GM19043 (cell line): ENCODE measurements at regions not wholly inside any gene's neighbourhood (a gene's known extent, or its start where the extent isn't known, plus 50 kb on each side); places are given as distances from the start of the nearest gene placed in this dataset.

Source experiments
- ATAC-seq: cut with Tn5 transposase; IDR thresholded peaks from one replicate; pipeline ENCODE4 v1.9.1; 2021; ENCODE audit warnings: low read depth; ENCODE audit not compliant: unreplicated experiment

GRCh38 chr19:30227661-30228112 lies 144.5 kb upstream of the ZNF536 start:
- no peak for ATAC-seq

GRCh38 chr19:30228113-30228834 lies 143.9 kb upstream of the ZNF536 start:
- ATAC-seq: no peak

GRCh38 chr19:30228835-30229524 lies 143.2 kb upstream of the ZNF536 start:
- ATAC-seq: no peak

- no peak for ATAC-seq
Measured at GRCh38 chr19:30229525-30230174, 142.5 kb upstream of the ZNF536 start.

- no peak for ATAC-seq
Measured at GRCh38 chr19:30231408-30232318, 140.5 kb upstream of the ZNF536 start.

GRCh38 chr19:30233375-30233774 lies 138.8 kb upstream of the ZNF536 start:
- no peak for ATAC-seq

GRCh38 chr19:30235946-30236345 lies 136.2 kb upstream of the ZNF536 start:
- no peak for ATAC-seq

- no peak for ATAC-seq
Measured at GRCh38 chr19:30236587-30236986, 135.6 kb upstream of the ZNF536 start.

GRCh38 chr19:30237140-30237539 lies 135.0 kb upstream of the ZNF536 start:
- ATAC-seq: no peak

GRCh38 chr19:30240904-30241695 lies 131.1 kb upstream of the ZNF536 start:
- ATAC-seq: no peak

- ATAC-seq: no peak
Measured at GRCh38 chr19:30244533-30244932, 127.7 kb upstream of the ZNF536 start.

GRCh38 chr19:30245401-30246039 lies 126.7 kb upstream of the ZNF536 start:
- no peak for ATAC-seq

- no peak for ATAC-seq
Measured at GRCh38 chr19:30249911-30250310, 122.3 kb upstream of the ZNF536 start.

GRCh38 chr19:30252214-30252613 lies 120.0 kb upstream of the ZNF536 start:
- ATAC-seq: no peak

GRCh38 chr19:30253581-30253996 lies 118.6 kb upstream of the ZNF536 start:
- no peak for ATAC-seq

- ATAC-seq: no peak
Measured at GRCh38 chr19:30254158-30254557, 118.0 kb upstream of the ZNF536 start.

- ATAC-seq: no peak
Measured at GRCh38 chr19:30254789-30255188, 117.4 kb upstream of the ZNF536 start.

- ATAC-seq: no peak
Measured at GRCh38 chr19:30255791-30256495, 116.2 kb upstream of the ZNF536 start.

GRCh38 chr19:30256496-30256850 lies 115.7 kb upstream of the ZNF536 start:
- no peak for ATAC-seq
